ENCODE measurements at regions not wholly inside any gene's neighbourhood (a gene's known extent, or its start where the extent isn't known, plus 50 kb on each side); places are given as distances from the start of the nearest gene placed in this dataset.

- DNase-seq (ENCODE audit: low read depth in 2 of 2) = no peak
These were observed 648.3 kb upstream of the CFAP20DC start for GRCh38 chr3:59698091-59698490.

GRCh38 chr3:59696783-59697182 lies 647.0 kb upstream of the CFAP20DC start:
- DNase-seq (ENCODE audit: low read depth in 2 of 2) = no peak

- DNase-seq (ENCODE audit: low read depth in 2 of 2) = no peak
These were observed 646.0 kb upstream of the CFAP20DC start for GRCh38 chr3:59695860-59696259.

DNA sequence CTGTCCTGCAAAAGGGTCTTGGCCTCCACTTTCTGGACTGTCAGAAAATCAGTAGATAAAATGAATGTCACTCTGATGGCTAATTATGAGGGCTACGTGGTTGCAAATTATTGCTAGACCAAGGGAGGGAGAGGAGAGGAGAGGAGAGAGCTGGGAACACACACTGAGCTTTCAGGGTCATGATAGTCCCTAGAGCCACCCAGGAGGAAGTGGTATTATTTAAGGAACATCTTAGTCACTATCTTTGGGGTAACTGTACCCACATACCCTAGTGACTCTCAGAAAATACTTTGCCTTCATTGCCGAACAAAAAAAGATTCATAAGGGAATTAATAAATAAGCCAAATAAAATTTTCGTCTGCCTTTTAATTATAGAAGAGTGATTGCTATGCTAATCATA lies 642.3 kb upstream of the CFAP20DC start:
- no peak for DNase-seq (ENCODE audit: low read depth in 2 of 2)

- no peak for DNase-seq (ENCODE audit: low read depth in 2 of 2)
These were observed 641.1 kb upstream of the CFAP20DC start for GRCh38 chr3:59690886-59691285.

DNA sequence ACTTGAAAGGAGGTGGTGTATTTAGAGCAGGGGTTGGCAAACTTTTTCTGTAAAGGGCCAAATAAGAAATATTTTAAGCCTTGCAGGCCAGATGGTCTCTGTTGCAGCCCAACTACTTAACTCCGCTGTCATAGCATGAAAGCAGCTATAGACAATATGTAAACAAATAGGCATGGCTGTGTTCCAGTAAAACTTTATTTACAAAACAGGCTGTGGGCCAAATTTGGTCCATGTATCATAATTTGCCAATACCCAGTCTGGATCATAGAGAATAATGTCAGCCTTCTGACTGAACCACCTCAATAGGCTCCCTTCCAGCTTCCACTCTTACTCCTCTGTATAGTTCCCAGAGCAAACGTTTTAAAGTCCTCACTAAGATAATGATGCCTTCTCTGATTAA lies 638.8 kb upstream of the CFAP20DC start:
- no peak for DNase-seq (ENCODE audit: low read depth in 2 of 2)

DNA sequence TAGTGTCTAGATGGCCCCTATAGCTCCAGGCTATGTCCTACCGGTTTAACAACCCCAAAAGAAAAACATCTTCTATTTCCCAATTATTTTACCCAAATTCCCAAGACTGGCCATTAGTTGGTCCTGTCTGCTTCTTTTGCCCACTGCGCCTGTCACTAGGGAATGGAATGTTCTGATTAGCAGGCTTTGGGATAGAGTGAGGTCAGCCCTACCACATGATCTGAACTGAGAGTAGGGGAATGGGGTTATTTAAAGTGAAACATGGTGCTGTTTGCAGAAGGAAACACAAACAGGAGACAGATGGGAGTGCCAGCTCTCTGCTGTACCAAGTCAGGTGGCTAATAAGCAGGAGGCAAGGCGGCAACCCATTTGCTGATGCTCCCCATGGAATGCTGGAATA lies 635.6 kb upstream of the CFAP20DC start:
- no peak for DNase-seq (ENCODE audit: low read depth in 2 of 2)

DNA sequence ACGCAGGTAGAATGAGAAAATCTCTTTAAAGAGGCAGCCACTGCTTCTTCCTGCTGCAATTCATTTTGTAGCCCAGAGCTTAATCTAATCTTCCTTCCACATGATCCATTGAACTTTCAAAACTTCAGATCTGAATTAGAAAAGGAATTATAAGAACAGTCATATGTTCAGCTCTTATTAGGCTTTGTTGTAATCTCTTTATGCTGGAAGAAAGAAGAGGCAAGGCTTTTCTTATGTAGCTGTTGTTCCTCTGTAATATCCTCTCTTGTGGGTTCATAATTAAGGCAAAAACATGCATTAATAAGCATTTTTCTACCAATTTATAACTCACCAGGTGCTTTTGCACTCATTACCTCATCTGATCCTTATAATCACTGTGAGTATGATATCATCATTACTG lies 634.9 kb upstream of the CFAP20DC start:
- DNase-seq (ENCODE audit: low read depth in 2 of 2) = no peak

- no peak for DNase-seq (ENCODE audit: low read depth in 2 of 2)
These were observed 631.1 kb upstream of the CFAP20DC start for GRCh38 chr3:59680919-59681318.

DNA sequence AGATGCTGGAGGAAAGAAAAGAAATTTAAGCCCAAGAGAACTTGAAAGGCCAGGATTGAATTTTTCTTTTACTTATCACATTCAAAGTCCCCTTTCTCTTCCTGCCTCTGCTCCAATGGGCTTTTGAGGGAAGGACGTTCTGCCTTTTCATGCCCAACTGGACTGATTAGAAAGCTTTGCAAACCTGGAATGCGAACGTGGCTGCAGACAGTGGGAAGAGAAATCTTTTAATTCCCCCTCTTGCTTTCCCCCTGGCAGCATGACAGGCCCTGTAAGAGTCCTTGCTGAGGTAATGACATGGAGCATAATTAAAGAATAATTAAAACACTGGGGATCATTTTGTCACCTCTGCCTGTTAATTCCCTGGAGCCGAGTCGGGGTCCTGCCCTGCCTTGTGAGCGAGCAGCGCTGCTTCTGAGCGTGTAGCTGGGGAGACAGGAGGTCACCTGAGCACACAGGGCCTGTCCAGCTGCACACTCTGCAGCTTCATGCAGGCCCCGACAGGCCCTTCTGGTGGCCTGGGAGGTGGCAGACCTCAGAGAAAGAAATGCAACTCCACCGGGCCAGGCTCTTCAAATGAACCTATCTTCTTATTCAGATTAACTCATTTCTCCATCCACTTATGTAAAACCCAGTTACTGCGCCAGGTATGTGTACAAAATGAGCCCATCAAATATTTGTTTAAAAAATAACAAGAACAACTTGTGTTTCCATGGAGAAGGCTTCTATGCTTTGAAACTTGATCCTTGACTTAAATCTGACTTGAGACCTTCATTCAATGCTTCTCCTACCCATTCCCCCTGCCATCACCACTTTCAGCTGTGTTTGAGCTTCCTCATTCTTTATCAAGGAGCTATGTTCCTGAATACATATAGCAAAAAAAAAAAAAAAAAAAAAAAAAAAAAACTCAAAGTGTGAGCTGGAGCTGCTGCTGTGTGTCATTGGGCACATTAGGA lies 628.2 kb upstream of the CFAP20DC start:
- DNase-seq (ENCODE audit: low read depth in 2 of 2) = no peak

DNA sequence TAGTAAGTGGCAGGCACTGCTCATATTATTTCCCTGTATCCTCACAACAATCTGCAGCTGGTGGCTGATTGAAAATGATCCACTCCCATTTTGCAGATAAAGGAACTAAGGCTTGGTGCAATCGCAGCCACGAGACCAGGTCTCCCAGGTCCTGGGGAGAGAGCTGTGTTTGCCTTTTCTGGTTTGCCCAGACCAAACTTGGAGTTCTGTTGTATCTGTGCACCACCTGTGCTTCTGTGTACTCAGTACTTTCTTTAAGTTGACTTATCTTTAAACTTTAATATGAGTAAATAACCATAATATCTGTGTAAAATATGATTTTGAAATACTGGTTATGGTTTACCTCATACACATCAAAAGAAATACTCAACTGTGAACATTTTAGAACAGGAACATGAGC lies 625.7 kb upstream of the CFAP20DC start:
- DNase-seq (ENCODE audit: low read depth in 2 of 2) = no peak

DNA sequence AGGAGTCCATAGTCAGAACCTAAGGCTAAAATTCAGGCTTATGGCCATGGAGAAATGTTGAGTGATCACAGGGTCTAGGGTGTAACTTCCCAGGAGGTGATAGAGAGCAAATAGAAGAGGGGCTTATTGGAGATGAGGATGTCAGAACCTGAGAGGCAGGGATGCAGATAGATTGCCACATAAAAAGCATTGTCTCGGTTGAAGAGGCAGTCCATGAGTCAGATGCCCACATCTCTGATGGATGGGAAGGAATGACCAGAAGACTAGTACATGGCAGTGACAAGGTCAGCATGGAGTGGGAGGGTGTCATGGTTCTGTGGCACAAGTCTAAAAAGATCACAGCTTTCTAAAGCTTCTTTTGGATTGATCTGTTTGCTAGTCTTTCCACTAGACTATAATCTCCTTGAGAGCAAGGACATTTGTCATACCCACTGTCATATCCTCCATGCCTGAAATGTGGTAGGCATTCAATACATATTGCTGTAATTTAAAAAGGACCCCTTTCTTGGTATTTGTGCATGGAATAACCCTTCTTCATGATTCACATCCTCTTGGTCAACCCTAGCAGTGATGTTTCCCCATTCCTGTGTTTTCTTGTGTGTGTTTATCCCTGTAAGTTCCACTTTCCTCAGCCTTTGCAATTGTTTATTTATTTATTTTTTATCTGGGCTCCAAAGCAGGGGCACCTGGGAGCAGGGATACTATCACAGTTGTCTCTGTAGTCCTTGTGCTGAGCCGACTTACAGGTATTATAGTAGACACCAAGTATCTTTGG lies 613.4 kb upstream of the CFAP20DC start:
- no peak for DNase-seq (ENCODE audit: low read depth in 2 of 2)

- DNase-seq (ENCODE audit: low read depth in 2 of 2) = no peak
These were observed 611.2 kb upstream of the CFAP20DC start for GRCh38 chr3:59660852-59661625.

GRCh38 chr3:59660376-59660775 lies 610.6 kb upstream of the CFAP20DC start:
- DNase-seq (ENCODE audit: low read depth in 2 of 2) = no peak

DNA sequence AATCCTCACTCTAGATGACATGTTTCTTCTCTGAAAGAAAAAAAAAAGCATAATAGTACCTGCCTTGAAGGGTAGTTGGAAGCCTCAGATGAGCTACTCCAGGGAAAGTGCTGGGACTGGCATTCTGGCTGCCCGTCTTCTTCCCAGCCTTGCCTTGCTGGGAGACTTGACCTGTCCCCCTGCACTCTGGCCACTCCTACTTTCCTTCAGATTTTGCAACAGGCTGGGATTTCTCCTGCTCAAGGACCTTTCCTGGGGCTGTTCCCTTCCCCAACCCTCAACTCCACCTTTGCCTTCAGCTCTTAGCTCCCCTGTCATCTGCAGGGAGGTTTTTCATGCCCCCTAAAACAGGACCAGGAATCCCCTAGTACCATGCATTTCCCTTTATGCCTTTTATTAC lies 609.9 kb upstream of the CFAP20DC start:
- no peak for DNase-seq (ENCODE audit: low read depth in 2 of 2)

GRCh38 chr3:59658866-59659265 lies 609.0 kb upstream of the CFAP20DC start:
- DNase-seq (ENCODE audit: low read depth in 2 of 2) = no peak

- DNase-seq (ENCODE audit: low read depth in 2 of 2) = no peak
These were observed 608.4 kb upstream of the CFAP20DC start for GRCh38 chr3:59658274-59658673.

- DNase-seq (ENCODE audit: low read depth in 2 of 2) = no peak
These were observed 605.7 kb upstream of the CFAP20DC start for GRCh38 chr3:59655418-59656015.

DNA sequence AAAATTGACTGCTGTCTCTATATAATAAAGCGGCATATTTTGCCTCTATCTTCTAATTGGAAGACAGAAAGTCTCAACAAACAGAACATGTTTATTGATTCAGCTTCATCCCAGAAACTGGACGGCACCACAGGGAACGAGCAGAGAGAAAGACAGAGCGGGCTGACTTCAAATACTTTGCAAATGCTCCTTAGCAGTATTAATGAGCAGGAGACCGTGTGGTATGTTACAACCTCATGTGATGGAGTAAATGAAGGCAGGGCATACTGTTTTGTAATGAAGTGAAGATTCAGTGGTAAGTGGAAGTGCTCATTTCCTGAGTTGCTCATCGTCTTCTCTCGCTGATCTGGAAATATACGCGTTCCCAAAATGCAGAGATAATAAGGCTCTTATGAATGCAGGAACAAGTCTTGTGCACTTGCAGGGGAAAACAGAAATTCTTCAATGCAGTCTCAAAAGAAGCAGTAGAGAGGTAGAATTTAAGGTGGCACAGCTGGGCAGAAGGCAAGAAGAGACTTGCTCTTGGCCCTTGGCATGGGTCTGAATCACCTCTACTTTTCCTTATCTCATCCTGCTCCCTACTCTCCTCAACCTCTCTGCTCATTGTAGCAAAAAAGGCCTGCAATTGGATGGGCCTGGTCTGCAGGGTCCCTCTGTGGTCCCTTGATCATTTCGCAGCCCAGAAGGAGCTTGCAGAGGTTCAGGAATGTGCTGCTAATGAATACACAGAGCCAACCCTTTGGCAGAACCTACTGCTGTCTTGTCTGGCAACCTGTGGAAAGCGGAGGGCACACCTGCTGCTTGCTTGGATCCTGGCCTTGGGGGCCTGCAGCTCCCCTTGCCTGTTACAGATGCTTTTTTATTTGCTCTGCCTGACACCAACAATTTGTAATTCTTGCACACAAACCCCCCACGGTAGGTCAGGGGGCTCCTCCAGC lies 604.9 kb upstream of the CFAP20DC start:
- DNase-seq (ENCODE audit: low read depth in 2 of 2) = no peak

- no peak for DNase-seq (ENCODE audit: low read depth in 2 of 2)
These were observed 604.3 kb upstream of the CFAP20DC start for GRCh38 chr3:59654123-59654479.
